ENCODE measurements at regions not wholly inside any gene's neighbourhood (a gene's known extent, or its start where the extent isn't known, plus 50 kb on each side); places are given as distances from the start of the nearest gene placed in this dataset.
"Not testable (repeated sequence)": the region's sequence is repeated elsewhere in the genome, so short reads cannot be mapped to it uniquely, and the experiment has no call there.

DNA sequence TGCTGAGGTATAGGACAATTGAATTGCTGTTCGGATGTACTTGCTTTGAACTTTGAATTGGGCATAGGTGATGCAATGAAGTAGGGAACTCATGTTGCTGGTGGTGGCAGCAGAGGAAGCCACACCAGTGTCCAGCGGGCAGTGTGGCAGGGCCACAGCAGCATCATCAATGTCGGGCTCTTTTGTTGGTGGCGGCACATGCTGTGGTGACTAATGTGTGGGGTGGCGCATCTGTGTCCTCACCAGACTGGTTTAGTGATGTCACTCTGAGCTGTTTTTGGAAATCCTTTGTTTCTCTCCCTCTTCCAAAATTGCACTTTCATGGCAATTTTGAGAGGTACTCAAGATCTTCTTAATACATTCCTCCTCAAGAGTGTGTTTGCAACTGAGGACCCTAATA lies 187.6 kb downstream of the ETNK1 start:
- no peak for DNase-seq

DNA sequence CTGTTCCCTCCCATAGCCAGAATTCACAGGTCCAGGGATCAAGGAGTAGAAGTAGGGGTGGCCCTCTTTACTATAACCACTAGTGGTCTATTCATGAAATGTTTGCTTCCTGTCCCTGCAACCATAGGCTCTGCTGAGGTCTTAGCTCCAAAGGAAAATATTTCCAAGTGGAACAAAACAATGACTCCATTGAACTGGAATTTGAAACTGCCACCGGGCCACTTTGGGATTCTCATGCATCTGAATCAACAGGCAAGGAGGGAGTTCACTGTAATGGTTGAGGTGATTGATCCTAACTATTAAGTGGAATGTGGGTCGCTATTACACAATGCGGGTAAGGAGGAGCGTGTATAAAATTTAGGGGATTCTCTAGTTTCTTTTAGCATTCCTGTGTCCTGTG lies 197.0 kb downstream of the ETNK1 start:
- no peak for DNase-seq

DNA sequence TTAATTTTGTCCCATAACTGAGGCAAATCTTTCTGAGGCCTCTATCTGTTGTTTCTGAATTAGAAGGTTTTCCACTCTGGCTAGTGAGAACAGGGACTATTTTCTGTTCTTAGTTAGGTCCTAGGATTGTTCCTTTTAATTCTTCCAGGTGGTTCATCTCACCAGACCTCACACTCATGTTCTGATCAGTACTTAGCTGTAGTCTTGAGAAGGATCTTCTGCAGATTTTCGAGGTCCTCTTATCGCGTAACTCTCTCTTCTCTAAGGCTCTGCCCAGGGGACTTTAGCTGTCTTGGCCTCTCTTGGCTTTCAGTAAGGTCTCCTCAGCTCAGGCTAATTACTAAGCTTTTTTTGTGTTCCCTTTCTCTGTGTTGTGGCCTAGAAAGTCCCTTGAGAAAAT lies 201.1 kb downstream of the ETNK1 start:
- DNase-seq, result no peak

DNA sequence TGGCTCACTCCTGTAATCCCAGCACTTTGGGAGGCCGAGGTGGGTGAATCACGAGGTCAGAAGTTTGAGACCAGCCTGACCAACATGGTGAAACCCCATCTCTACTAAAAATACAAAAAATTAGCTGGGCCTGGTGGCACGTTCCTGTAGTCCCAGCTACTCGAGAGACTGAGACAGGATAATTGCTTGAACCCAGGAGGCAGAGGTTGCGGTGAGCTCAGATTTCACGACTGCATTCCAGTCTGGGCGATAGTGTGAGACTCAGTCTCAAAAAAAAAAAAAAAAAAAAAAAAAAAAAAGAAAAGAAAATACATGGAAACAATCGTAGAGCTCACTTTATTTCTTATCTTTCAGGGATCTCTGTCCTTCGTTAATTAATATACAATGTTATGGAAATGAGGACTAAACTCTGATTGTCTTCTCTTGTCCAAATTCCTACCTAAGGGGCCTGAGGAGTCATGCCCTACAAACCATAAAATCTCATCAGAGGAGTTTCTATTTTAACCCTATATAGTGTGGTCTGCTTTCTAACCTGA lies 201.5 kb downstream of the ETNK1 start:
- not testable (repeated sequence) for DNase-seq

DNA sequence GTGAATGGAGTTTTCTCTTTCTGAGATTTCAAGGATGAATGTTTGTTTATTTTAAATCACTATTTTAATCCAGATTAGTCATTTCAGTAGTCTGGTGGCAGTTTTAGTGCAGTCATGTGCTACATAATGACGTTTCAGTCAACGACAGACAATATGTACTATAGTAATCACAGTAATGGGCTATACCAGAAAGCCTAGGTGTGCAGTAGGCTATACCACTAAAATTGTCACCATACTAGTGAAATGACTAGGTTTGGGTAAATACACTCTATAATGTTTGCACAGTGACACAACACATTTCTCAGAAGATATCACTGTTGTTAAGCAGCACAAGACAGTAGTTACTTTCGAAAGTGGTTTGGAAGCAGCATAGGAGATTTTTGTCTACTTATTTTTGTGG lies 203.1 kb downstream of the ETNK1 start:
- DNase-seq, result no peak

DNA sequence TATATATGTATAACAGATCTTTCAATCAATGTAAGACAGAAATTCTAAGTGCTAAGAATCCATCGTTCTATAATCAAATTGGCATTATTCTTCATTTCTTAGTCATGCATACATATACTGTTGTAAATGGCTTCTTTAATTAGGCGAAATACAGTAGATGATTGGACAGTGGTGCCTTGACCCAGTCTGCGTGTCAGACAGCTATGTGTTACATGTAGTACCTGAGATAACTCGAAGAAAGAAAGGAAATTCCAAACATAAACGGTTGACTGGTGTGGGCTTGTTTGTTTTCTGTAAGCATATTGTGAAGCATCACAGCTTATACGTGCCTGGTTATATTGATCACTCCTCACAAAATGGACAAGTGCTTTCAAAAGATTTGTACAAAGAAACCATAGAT lies 210.5 kb downstream of the ETNK1 start:
- no peak for DNase-seq

DNA sequence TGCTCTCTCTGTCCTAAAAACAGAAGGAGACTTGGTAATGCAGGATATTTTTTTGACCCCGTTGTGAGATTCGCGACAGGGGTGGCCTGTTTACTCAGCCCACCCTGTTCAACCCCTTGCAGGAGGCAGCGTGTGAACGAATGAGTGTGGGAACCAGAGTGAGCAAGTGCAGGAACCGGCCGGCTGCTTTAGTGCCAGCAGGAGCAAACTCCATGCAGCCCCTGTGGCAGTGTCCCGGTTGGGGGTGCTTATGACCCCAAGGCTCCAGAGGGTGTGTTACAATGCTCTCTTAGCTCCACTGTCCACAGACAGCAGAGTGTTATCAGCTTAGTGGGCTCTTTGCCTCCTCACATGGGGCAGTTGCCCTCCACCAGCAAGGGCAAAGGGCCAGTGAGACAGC lies 225.2 kb downstream of the ETNK1 start:
- DNase-seq, result no peak

DNA sequence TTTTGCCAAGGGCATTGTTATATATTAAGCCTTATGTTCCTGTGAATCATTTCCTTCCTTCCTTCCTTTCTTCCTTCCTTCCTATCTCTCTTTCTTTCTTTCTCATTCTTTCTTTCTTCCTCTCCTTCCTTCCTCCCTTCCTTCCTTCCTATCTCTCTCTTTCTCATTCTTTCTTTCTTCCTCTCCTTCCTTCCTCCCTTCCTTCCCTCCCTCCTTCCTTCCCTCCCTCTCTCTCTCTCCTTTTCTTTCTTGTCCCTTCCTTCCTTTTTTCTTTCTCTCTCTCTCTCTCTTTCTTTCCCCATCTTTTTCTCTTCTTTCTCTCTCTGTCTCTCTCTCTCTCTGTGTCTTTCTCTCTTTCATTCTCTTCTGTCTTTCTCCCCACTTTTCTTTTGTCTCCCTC lies 226.6 kb downstream of the ETNK1 start:
- no peak for DNase-seq

DNA sequence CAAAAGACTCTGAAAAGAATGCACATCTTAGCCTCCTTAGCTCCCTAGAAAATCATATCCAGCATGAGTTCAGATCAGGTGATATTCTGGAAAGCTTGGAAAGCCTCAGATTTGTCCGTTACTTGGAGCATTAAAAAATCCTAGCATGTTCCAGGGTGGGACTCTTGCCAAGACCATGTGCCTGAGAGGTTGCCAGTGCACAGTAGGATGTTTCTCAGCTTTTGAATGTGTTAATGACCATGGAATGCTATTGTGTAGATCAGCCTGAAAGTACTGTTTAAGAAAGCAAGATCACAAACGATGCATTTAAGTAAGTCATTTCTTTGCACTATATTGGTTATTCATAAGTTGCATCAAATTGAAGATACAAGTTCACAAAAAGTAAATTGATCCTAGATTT lies 230.5 kb downstream of the ETNK1 start:
- DNase-seq, result no peak

DNA sequence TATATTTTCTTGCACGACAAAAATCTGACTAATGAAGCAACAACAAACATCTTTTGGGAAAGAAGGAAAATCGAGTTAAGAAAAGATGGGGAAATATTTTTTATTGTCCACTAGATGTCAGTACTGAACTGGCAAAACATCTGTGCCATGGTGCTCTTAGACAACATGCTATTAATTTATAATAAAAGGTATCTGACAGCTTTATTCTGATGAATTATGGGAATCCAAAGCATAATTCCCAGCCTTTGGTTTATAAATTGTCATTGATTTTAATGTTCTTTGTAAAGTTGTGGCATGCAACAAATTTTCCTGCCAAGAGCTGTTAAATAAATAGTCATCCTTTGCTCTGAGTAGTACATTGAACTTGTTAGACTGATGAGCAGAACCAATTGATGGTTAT lies 231.2 kb downstream of the ETNK1 start:
- peak; percentile 29 for DNase-seq

DNA sequence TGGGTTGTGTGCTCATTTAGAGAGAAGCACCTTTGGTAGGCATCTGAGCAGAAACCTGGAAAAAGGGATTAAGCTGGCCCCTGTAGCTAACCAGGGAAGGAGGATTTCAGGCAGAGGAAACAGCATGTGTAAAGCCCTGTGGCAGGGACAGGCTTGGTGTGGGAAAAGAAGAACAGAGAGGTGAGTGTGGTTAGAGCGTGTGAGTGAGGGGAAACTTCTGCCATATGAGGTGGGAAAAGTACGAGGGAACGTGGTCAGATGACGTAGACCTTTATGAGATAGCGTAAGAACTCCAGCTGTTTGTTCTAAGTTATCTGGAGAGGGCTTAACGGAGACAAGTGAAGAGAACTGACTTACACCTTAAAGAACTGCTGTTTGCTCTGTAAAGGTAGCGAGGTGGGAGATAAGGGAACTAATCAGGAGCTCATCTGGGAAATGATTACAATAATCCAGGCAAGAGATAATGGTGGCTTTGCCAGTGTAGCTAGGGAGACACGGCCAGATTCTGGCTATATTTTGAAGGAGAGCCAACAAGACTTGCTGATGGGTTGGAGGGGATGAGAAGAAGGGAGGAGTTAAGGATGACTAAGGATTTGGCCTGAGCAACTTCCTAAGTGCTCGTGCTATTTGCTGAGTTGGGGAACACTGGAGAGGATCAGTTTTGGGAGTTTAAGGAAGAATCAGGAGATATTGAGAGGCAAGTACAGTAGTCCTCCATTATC lies 234.0 kb downstream of the ETNK1 start:
- DNase-seq, result no peak

DNA sequence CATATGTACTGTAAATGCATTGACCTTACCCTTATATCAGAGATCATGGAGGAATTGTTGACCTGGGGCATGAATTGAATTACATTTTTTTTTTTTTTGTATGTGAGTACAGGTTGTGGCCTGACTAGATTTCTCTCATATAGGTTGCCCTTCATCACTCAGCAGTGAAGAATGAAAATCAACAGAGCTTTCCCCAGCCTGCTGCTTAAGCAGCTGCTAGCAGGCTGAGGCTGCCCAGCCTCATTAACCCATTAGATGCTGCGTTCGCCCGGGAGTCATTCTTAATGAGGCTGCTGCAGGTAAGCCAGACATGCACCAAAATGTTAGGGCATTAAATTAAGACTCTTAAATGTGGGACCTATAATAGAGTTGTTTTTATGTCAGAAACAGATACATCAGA lies 236.0 kb downstream of the ETNK1 start:
- DNase-seq, result no peak

DNA sequence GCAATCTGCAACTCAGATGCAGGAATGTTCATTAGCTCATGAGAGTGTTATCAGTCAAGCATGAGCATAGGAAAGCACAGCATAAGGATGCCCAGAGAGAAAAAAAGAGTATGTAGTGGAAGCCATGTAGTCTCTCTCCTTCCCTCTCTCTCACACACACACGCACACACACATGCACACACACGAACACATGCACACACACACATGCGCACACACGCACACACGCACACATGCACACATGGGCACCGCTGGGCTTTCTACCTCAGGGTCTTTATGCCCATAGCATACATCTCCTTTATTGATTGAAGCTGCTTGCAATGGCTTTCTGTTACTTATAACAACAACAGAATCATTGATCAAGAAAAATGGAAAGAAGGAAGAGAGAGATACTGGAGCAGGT lies 240.9 kb downstream of the ETNK1 start:
- no peak for DNase-seq

DNA sequence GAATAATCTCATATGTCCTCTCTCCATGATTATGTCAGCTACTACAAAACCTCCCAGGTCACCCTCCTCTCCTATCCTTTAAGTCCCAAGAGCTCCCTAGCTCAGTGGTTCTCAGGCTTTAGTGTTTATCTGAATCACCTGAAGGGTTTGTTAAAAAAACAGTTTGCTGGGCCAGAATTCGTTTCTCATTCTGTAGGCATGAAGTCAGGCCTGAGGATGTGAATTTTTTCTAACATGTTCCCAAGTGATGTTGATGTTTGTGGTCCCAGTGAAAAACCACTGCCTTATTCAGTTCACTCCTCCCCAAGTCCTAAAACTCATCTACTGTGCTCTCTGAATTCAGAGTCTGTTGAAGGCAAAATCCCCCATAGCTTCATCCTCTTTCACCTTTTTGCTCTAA lies 241.4 kb downstream of the ETNK1 start:
- no peak for DNase-seq

DNA sequence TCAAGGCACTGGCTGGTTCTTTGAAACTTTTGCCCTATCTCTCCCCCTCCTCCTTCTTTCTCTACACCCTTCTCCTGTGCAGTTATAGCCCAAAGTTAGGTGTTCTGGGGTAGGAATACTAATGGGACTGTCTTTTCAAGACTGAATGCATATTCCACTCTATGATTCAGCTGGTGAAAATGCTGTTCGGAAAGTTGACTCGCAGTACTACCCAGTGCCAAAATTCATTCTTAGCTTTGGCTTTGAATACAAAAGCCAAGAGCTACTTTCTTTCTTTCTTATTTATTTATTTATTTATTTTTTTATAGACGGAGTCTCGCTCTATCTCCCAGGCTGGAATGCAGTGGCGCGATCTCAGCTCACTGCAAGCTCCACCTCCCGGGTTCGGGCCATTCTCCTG lies 249.2 kb downstream of the ETNK1 start:
- no peak for DNase-seq

DNA sequence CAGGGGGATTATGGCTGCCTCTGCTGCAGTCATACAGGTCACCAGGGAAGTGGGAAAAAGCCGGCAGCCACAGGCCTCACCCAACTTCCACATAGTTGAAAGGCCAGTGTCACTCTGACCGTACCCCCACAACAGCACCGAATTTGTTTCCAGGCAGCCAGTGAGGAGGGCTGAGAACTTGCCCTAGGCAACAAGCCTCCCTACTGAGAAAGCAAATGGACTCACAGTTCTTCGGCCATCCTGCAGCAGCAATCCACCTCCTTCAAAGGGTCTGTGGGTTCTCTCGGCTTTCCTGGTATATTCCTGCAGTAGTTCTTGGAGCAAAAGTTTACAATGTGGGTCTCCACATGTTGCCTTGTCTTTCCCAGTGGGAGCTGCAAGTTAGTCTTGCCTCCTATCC lies 251.3 kb downstream of the ETNK1 start:
- DNase-seq, result no peak

DNA sequence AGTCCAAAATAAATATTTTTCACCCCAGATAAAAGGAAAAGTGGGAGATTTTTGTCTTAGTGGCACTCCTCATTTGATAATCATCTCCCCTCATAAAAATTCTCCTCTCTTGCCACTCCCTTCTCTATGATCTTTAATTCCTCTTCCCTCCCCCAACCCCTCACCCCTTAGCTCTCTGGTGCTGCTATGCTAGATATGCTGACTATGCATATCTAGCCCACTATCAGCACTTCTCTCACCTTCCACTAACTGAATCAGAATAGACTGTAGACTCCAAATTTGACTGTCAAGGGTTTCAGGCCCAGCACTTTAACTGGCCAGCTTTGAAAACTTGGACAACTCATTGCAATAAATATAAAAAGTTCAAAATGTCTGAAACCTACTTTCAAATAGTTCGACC lies 254.2 kb downstream of the ETNK1 start:
- DNase-seq, result no peak

DNA sequence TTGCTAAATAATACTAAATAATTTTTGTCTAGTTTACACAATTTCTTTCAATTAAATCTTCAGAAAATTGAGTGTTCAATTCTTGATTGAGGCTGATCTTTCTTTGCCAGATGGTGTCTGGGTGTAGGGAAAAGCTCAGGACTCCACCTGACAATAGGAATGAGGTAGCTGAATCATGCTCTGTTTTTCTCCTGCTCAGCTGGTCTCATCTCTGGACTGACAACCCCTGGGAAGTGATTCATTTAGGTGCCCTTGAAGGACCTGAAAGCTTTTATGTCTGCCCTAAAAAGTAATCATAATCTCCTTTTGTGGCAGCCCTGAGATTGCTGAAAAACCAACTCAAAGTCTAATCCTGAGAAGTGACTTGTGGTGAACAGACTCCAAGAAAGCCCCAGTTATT lies 255.4 kb downstream of the ETNK1 start:
- no peak for DNase-seq

DNA sequence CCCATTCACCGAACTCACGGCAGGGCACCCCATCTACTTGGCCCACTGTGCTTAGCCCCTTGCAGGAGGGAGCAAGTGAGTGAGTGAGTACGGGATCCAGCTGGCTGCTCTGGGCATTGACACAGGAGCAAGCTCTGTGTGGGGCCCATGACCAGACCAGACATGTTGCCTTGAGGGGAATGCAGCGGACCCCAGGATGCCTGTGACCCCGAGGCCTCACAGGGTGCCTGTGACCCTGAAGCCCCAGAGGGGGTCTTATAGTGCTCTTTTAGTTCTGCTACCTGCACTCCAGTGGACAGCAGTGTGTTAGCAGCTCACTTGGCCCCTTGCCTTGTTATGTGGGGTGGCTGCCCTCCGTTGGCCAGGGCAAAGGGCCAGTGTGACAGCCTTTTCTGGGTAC lies 255.8 kb downstream of the ETNK1 start:
- no peak for DNase-seq

DNA sequence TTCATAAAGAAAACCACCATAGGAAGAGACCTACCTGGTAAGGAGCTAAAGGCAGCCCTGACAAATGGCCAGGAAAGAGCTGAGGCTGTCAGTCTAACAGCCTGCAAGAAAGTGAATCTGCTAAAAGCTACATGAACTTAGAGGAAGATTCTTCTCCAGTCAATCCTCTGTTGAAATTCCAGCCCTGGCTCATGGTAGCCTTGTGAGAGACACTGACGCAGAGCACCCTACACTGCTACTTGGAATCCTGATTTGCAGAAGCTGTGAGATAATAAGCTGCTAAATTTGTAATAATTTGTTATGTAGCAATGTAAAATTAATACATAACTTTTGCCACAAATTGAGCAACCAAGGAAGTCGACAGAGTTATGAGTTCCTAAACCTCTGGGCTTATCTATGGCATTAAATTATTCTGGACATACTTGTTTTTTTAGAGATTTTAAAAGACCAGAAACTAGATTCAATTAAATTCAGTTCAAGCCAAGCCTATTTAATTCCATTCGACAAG lies 257.0 kb downstream of the ETNK1 start:
- DNase-seq, result no peak

DNA sequence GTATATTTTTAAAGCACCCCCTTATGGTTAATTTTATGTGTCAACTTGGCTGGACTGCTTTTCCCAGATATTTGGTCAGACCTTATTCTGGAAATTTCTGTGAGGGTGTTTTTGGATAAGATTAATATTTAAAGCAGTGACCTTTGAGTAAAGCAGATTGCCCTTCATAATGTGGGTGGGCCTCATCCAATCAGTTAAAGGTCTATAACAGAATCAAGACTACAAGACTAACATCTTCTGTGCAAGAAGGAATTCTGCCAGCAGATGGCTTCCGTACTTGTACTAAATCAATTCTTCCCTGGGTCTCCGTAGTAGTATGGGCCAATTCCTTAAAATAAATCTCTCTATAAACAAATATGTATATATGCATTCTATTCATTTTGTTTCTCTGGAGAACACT lies 257.6 kb downstream of the ETNK1 start:
- no peak for DNase-seq

DNA sequence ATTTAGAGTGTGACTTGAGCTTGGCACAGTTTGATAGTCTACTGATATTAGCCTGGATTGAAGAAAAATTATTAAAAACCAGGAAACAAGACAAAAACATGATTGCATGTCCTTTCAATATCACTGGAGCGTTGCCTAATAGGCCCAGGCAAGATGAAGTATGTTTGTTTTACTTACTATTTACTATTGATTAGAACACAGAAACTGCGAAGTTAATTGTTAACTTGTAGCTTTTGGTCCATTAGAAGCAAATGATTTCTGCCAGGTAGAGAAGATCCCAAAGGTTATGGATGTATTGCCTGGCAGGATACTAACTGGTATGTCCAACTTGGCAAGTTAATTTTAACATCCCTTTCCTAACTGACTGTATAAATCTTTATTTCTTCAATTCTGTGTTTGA lies 268.9 kb downstream of the ETNK1 start:
- no peak for DNase-seq

DNA sequence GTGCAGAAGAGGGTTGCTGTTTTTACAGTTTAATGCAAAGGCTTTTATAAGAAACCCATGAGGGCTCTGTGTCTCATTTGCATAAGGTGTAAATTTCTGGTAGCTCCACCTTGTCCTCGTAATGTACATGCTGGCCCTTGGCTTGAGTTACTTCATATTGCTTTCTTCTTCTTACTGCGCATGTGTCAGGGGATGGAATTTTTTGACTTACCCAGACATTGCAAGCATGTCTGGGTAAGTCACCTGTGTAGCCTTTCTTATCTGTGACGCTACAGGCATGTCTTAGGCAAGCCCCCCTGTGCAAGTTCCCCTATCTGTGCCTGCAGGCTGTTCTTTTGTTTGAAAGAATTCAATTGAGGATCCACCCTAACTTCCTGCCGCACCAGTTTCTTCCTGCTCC lies 274.2 kb downstream of the ETNK1 start:
- DNase-seq, result no peak

DNA sequence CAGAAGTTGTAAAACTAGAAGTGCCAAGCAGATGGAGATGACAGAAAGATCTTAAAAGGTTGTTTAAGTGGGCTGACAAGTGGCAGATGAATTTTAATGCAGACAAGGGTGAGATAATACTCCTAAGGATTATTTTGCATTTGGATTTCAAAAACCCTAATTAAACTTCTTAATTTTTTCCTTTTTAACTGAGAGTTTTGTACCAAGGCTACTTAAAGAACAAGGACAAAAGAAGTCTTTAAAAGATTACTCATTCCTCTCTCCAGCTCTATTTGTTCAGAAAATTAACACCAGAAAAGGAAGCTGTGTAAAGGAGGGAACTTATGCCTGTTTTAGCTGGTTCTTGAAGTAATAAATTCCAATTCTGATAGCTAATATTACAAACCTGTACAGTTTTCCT lies 275.4 kb downstream of the ETNK1 start:
- DNase-seq, result no peak

DNA sequence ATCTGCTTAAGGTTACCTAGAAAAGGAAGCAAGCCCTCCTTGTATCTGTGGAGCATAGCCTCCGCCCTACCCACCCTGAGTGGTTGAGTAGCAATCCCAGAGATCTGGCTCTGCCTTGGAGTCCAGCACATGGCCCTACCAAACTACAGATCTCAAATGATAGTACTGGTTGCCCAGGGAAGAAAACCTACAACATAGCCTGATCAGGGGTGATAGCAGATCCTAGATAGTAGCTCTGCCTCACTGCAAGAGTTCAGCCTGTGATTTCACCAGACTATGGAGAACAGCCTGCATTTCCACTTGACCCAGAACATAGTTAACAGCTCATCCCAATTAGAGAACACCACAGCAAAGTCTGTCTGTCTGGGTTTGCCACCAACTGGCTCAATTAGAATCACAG lies 279.5 kb downstream of the ETNK1 start:
- DNase-seq, result no peak
